Type B pancreatic cell (in vitro differentiated cells): ENCODE measurements at regions not wholly inside any gene's neighbourhood (a gene's known extent, or its start where the extent isn't known, plus 50 kb on each side); places are given as distances from the start of the nearest gene placed in this dataset.

Source experiments
- DNase-seq: peaks from one replicate; pipeline ENCODE4 v3.0.0; 2021; ENCODE audit warnings: mixed read lengths; ENCODE audit not compliant: unreplicated experiment; ENCODE audit errors: extremely low spot score
- H3K27ac Mint-ChIP-seq: 2 replicates; pipeline ENCODE4 v1.8.0; 2021; ENCODE audit warnings: mild to moderate bottlenecking, mixed read lengths
- H3K27me3 Mint-ChIP-seq: 2 replicates; pipeline ENCODE4 v1.8.0; 2021; ENCODE audit warnings: mixed read lengths
- H3K36me3 Mint-ChIP-seq: 2 replicates; pipeline ENCODE4 v1.8.0; 2021; ENCODE audit warnings: mixed read lengths
- H3K4me1 Mint-ChIP-seq: one replicate; pipeline ENCODE4 v1.8.0; 2021; ENCODE audit warnings: mixed read lengths; ENCODE audit not compliant: unreplicated experiment
- H3K4me3 Mint-ChIP-seq: 2 replicates; pipeline ENCODE4 v1.8.0; 2021; ENCODE audit warnings: mild to moderate bottlenecking, mixed read lengths
- H3K9me3 Mint-ChIP-seq: 2 replicates; pipeline ENCODE4 v1.8.0; 2021; ENCODE audit warnings: mixed read lengths
- CTCF ChIP-seq: fragments of 200-600 bp; sonication (generic); conservative IDR thresholded peaks from 2 replicates; pipeline ENCODE4 v1.5.0; 2021; ENCODE audit warnings: antibody characterized with exemption, mild to moderate bottlenecking

- Mint-ChIP-seq H3K9me3 (no peaks in the 10 kb centered on the region), H3K27me3 (peaks cover 64% of the 10 kb centered on the region), H3K4me3 (no peak overlapping the region), H3K4me1 (no peaks in the 10 kb centered on the region), H3K36me3 (no peaks in the 10 kb centered on the region), H3K27ac (no peak overlapping the region)
- no peak for DNase-seq
- no peak for TF ChIP-seq CTCF
These were observed 167.9 kb upstream of the ZC3H12A start for GRCh38 chr1:37306461-37306860.

GRCh38 chr1:37306871-37307270 lies 167.5 kb upstream of the ZC3H12A start:
- DNase-seq, result no peak
- Mint-ChIP-seq H3K27me3 (peaks cover 63% of the 10 kb centered on the region), H3K4me3 (no peak overlapping the region), H3K36me3 (no peaks in the 10 kb centered on the region), H3K9me3 (no peaks in the 10 kb centered on the region), H3K4me1 (no peaks in the 10 kb centered on the region), H3K27ac (no peak overlapping the region)
- no peak for TF ChIP-seq CTCF

DNA sequence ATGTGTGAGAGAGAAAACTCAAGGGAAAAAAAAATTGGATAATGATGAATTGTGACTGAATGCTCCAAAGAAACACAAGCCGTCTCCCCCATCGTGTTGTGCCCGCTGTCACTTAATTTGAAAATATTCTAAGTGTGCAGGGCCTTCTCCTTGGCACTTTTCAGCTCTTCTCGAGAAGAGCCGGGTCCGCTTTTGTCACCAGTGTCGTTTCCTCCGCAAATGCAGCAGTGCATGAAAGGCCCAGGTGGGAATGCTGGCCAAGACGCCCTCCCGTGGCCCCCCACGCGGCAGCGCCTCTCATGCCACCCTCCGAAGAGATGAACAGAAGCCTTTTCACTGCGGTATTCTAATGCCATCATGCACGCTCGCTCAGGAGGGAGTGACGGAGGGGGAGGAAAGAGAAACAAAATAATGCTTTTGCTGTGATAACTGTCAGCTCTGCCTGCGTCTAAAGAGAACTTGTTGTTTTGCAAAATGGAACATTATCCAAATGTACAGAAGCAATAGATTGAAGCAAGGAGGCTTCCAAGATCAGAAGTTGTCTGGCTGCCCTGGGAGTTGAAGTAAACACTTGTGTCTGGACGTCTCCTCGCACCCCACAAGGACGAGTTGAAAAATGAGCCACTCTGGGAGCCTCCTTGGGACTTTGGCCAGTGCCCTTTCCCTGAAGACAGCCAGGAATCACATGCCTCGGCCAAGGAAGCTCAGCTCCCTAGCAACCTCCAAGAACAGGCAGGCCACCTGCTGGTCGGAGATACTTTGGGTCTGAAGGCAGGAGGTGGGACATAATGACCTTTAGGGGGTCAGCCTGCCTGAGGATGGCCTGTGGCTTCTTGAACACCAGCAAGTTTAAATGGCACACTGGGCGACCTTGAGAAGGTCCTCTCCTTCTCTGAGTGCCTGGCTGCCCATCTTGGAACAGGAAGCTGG lies 166.1 kb upstream of the ZC3H12A start:
- no peaks in the 10 kb centered on the region for H3K9me3 Mint-ChIP-seq
- no peaks in the 10 kb centered on the region for H3K36me3 Mint-ChIP-seq
- TF ChIP-seq CTCF, result no peak
- no peaks in the 10 kb centered on the region for H3K4me1 Mint-ChIP-seq
- no peak overlapping the region for H3K4me3 Mint-ChIP-seq
- peaks cover 66% of the 10 kb centered on the region for H3K27me3 Mint-ChIP-seq
- DNase-seq, result no peak
- no peak overlapping the region for H3K27ac Mint-ChIP-seq

- Mint-ChIP-seq H3K4me3 (no peak overlapping the region), H3K4me1 (no peaks in the 10 kb centered on the region), H3K27me3 (peaks cover 66% of the 10 kb centered on the region), H3K9me3 (no peaks in the 10 kb centered on the region), H3K27ac (no peak overlapping the region), H3K36me3 (no peaks in the 10 kb centered on the region)
- no peak for TF ChIP-seq CTCF
- no peak for DNase-seq
These were observed 164.8 kb upstream of the ZC3H12A start for GRCh38 chr1:37309574-37309973.

GRCh38 chr1:37310064-37310463 lies 164.3 kb upstream of the ZC3H12A start:
- no peak for DNase-seq
- no peaks in the 10 kb centered on the region for H3K9me3 Mint-ChIP-seq
- peaks cover 68% of the 10 kb centered on the region for H3K27me3 Mint-ChIP-seq
- H3K36me3 Mint-ChIP-seq, result no peaks in the 10 kb centered on the region
- H3K27ac Mint-ChIP-seq, result no peak overlapping the region
- TF ChIP-seq CTCF, result no peak
- no peak overlapping the region for H3K4me3 Mint-ChIP-seq
- H3K4me1 Mint-ChIP-seq, result peaks cover under 1% of the 10 kb centered on the region
